ENCODE measurements at regions not wholly inside any gene's neighbourhood (a gene's known extent, or its start where the extent isn't known, plus 50 kb on each side); places are given as distances from the start of the nearest gene placed in this dataset.

GRCh38 chr2:191560411-191560980 is 117.4 kb upstream of the NABP1 start:
- DNase-seq (ENCODE audit: low spot score) = no peak

GRCh38 chr2:191565120-191565519 is 112.8 kb upstream of the NABP1 start:
- no peak for DNase-seq (ENCODE audit: low spot score)

GRCh38 chr2:191565647-191566198 is 112.2 kb upstream of the NABP1 start:
- DNase-seq (ENCODE audit: low spot score) = no peak

- DNase-seq (ENCODE audit: low spot score) = peak; percentile 73
These were observed 111.6 kb upstream of the NABP1 start for GRCh38 chr2:191566344-191566743.

GRCh38 chr2:191567206-191567605 is 110.7 kb upstream of the NABP1 start:
- no peak for DNase-seq (ENCODE audit: low spot score)

GRCh38 chr2:191569025-191569424 is 108.9 kb upstream of the NABP1 start:
- peak; percentile 25 for DNase-seq (ENCODE audit: low spot score)

- DNase-seq (ENCODE audit: low spot score) = peak; percentile 69
These were observed 106.7 kb upstream of the NABP1 start for GRCh38 chr2:191571163-191571769.

GRCh38 chr2:191572319-191572718 is 105.6 kb upstream of the NABP1 start:
- DNase-seq (ENCODE audit: low spot score) = no peak

GRCh38 chr2:191573216-191573615 is 104.7 kb upstream of the NABP1 start:
- DNase-seq (ENCODE audit: low spot score) = no peak

- DNase-seq (ENCODE audit: low spot score) = no peak
These were observed 103.7 kb upstream of the NABP1 start for GRCh38 chr2:191574232-191574631.

GRCh38 chr2:191577605-191578004 is 100.3 kb upstream of the NABP1 start:
- DNase-seq (ENCODE audit: low spot score) = no peak

GRCh38 chr2:191578031-191578430 is 99.9 kb upstream of the NABP1 start:
- DNase-seq (ENCODE audit: low spot score) = no peak

GRCh38 chr2:191580581-191580980 is 97.4 kb upstream of the NABP1 start:
- no peak for DNase-seq (ENCODE audit: low spot score)

GRCh38 chr2:191581003-191581402 is 96.9 kb upstream of the NABP1 start:
- no peak for DNase-seq (ENCODE audit: low spot score)

- peak; percentile 41 for DNase-seq (ENCODE audit: low spot score)
These were observed 95.6 kb upstream of the NABP1 start for GRCh38 chr2:191582355-191582754.

- no peak for DNase-seq (ENCODE audit: low spot score)
These were observed 86.9 kb upstream of the NABP1 start for GRCh38 chr2:191591025-191591424.

- DNase-seq (ENCODE audit: low spot score) = peak; percentile 17
These were observed 84.1 kb upstream of the NABP1 start for GRCh38 chr2:191593622-191594385.

GRCh38 chr2:191597186-191597751 is 80.7 kb upstream of the NABP1 start:
- DNase-seq (ENCODE audit: low spot score) = no peak

- no peak for DNase-seq (ENCODE audit: low spot score)
These were observed 79.6 kb upstream of the NABP1 start for GRCh38 chr2:191598296-191598695.

- DNase-seq (ENCODE audit: low spot score) = peak; percentile 24
These were observed 76.9 kb upstream of the NABP1 start for GRCh38 chr2:191601060-191601459.

- no peak for DNase-seq (ENCODE audit: low spot score)
These were observed 73.8 kb upstream of the NABP1 start for GRCh38 chr2:191604154-191604553.

GRCh38 chr2:191607096-191607495 is 70.8 kb upstream of the NABP1 start:
- no peak for DNase-seq (ENCODE audit: low spot score)

GRCh38 chr2:191610756-191611155 is 67.2 kb upstream of the NABP1 start:
- no peak for DNase-seq (ENCODE audit: low spot score)
